LHCN-M2 (cell line): ENCODE measurements at regions not wholly inside any gene's neighbourhood (a gene's known extent, or its start where the extent isn't known, plus 50 kb on each side); places are given as distances from the start of the nearest gene placed in this dataset.

ENCODE experiments used
- DNase-seq: peaks from one replicate; pipeline ENCODE4 v3.0.0-alpha.2; 2012; ENCODE audit warnings: low read depth

DNA sequence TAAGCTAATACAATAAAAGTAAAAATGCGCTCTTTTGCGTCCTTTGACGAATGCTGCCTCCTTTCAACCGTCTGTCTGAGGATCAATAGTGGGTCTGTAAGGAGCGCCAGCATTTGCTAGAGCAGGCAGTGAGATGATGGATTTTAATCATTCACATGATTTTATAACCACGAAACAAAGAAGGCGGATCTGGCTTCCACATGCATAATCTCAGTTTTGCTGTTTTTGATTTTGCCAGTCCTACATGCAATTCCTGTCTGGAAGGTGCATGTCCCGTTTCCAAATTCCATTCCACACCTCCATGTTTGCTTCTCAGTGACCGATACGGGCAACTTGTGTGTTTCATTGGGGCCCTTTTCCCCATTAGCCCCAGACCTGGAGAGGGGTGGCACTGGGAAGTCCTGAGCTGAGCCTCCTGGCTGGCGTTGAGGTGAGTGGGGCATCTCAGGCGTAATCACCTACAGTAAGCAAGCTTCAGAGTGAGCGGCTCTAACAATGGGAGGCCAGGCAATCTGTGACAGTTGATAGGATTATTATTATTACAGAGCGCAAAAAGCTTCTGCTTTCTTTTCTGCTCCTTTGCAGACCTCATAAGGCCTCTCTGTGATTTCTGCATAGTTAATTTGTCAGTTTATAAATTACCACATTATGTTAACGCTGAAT is 405.4 kb downstream of the ZSWIM6 start:
- DNase-seq = no peak

DNA sequence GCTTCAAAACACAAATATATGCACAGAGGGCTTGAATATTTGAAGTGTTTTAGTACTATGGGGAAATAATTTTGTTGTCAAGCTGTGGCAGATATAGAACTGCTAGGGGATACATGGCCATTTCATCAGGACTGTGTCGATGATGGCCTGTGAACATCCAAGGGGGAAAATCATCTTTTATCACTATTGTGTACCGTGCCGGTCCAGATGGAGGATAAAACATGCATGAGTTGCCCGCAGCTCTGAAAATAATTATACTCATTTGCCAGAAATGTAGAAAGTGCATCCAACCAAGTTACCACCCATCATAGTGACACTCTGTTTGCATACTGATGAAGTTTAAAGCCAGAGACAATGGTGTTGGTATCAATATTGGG is 405.9 kb downstream of the ZSWIM6 start:
- DNase-seq = no peak

DNA sequence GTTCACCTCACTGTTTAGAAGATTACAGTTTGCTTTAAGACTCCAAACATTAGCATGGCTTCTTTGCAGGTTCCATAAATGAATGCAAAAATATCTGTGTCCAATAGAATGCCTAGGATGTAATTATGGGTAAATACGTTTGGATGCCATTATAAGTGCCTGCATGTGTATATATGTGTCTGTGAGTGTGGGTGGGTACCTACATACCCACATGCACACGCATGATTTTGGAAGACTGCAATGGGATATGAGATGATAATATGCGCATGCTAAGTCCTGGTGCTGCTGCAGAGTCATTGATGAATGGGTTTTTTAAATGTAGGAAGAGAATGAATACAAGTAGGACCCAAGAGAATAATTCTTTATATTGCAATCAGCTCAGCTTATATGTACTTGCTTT is 406.4 kb downstream of the ZSWIM6 start:
- DNase-seq = no peak

DNA sequence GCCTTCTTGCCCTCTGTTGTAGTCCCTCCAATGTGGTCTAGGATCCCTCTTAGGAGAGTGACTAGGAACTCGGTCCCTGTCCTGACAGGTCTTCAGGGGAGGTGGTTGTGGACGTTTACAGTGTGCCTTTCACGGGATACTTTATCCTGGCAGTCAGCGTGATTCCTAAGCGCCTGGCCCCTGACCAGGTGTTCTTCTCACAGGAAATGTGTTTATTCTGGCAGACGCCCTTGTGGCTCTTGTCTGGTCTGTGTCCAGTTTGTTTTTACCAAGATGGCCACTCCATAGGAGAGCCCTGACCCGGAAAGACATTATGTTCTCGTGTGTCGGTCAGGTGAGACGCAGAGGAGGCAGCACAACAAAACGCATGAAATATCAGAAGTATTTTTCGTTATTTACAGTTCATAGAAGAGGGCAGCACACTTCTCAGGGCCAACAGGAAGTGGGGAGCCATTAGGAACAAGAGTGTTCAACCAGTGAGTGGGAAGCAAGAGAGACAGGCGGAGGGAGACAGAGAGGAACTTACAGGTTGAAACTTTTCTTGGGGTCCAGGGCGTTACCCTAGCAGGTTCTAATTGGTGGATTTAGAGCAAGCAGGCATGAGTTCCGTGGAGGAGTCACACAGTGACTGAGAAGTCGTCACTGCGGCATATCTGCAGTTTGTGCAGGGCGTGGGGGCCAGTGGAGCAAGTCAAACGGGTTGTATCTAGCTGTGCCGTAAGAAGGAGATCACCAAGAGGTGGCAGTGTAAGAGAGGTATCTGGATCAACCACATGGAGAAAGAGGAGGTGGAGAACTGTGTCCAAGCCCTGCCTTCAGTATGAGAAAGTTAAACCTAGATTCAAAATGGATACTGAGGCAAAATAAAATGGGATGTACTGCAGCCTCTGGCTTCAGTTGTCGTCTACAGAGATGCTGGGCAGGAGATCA is 412.9 kb downstream of the ZSWIM6 start:
- no peak for DNase-seq

DNA sequence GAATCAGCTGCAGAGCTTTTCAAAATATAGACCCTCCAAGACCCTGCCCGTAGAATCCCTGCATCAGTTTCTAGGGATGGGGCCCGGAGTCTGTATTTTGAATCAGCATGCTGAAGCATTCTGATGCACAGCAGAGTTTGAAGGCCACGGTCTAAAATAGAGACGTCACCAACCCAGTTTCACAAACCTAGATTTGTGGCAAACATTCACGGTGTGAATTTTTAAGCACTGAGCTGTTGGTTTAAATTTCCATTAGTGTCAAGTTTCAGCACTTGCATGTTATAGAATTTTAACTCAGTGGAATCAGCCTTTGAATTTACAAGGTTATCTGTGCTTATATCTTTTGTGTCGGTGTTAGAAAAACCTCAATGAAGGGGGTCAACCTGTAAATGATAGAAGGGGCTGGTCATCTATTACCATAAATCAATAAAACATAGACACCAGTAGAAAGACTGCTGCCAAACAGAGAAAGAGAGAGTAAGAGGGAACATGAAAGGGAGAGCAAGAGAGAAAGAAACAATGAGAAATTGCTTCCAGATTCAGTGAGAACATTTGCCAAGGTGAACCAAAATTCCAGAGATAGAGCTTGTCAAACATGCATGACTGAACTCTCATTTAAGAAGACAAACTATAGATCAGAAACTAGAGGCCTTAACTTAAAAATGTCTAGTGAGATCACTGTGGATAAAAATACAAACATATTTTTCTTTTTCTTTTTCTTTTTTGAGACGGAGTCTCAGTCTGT is 414.9 kb downstream of the ZSWIM6 start:
- no peak for DNase-seq

DNA sequence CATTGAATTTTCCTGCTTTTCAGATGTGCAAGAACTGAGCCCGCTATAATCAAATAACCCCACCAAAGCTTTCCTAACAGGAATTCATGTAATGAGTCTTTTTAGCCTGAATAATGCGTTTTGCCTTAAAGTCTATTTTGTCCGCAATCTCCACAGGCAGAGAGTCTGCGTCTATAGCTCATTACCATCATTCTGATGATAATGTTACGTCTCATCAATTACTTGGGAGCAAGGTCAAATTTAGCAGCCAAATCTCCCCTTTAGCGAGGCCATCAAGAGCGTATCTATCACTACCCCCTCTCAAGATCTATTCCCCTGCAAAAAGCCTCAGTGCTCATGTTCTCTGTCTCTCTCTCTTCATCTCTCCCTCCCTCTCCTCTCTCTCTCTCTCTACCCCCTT is 416.1 kb downstream of the ZSWIM6 start:
- no peak for DNase-seq

DNA sequence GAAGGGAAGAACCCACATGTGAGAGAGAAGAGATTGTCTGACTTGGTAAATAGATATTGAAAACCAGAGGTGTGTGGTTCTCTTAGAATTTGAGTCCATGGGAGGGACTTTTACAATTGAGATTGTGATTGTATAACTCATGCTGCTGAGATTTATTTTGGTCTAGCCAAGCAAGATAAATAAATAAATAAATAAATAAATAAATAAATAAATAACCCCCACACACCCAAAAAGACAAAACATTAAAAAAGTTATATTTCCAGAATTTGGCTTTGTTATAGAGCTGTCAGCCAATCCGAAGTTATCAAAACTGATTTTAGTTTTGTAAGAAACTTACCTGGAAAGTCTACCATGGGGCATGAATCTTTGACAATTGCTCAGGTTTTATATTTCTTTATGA is 416.6 kb downstream of the ZSWIM6 start:
- no peak for DNase-seq

DNA sequence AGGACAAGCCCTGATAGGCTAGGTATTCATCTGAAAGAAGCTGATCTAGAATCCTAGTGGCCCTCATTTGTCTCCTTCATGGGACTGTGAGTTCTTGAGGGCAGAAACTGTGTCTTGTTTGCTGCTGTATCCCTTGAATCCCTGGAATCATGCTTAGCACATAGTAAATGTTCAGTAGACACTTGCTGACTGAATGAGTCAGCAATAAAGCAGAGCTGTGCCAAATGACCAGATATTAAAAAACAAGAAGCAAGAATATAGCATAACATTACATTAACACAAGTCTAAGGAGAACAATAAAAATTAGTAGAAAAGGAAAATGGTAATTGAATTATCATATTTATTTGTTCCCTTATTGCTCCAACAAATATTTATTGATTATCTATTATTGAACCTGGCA is 420.5 kb downstream of the ZSWIM6 start:
- no peak for DNase-seq

DNA sequence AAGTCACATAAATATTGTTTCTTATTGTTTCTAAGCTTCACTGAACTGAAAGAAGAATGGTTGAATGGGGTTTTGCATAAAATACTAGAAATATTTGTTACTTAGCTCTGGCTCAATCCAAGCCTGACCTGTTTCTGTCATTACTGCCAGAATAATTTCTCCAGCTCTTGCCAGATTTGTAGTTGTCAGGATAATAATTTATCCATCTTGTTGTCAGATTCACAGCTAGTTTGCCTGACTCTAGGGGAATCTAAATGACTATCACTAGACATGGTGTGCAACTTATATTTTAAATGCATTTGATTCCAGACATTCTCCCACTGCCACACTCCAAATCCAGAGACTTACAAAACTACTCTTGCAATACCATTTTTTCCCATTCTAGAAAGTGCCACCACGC is 422.7 kb downstream of the ZSWIM6 start:
- no peak for DNase-seq

DNA sequence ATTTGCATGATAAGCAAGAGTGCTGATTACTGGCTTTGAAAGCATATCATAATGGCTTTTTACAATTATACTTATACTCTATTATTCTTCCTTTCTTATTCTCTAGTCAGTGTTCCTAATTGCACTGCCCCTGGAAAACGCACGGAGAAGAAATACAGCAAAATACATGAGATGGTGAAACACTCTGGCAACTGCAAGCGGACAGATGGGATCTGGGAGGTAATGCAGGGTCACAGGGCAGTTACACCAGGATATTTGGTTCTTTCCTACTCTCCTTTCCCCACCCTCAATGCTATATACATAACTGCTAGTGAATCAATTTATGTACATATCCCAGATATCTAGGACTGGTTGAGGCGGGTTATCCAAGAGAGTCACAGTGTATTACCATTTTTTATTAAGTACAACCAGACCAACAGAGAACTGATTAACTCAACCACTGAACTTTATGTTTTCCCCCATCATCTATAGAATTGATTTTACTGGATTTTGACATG is 423.7 kb downstream of the ZSWIM6 start:
- no peak for DNase-seq

DNA sequence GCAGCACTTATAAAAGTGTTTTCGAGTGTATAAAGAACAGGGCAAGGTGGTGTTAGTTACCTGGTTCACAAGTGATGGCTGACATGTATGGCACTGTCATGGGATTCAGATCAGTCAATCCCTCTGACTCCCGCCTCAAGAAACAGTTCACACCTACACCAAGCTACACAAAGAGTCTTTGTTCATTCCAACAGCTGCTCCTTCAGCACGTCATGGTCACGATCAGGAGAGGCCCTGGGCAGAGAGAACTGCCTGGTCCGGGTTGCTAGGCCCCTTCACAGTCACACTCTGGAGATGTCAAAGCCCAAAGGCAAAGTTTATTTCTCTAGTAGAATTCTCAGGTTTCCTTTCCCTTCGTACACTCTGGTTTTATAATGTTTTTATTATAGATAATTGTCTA is 426.7 kb downstream of the ZSWIM6 start:
- DNase-seq = no peak

DNA sequence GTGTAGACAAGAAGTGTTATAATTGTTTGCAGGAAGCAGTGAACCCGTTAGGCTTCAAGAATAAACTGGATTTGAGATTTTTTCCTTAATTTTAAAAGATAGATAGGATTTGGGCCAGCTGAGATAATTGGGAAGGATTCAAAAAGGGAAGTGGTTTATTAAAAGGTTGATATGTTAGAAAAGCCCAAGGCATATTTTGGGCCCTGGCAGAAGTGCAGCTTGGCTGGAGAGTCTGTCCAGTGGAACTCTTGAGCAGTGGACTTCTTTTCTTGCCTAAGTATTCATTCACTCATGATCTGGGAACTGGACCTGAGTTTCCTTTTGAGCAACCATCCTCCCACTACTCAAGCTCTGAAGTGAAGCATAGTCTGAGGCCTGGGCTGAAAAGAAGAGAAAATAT is 433.4 kb downstream of the ZSWIM6 start:
- no peak for DNase-seq

DNA sequence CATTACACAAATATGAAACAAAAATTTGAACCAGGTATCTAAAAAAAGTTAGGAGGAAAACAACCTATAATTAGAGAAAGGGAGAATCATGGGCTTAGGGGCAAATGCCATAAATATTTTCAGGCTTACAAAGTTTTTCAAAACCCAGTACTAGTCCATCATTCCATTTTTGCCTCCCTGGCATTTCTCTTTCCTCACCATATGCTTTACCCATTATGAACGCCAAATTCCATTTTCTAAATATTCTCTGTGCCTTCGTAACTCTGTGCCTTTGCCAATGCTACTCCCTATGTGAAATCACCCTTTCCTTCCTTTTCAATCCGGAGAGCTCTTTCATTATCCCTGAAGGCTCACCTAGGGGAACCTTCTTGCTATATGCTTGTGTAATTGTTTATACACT is 434.1 kb downstream of the ZSWIM6 start:
- DNase-seq = no peak

DNA sequence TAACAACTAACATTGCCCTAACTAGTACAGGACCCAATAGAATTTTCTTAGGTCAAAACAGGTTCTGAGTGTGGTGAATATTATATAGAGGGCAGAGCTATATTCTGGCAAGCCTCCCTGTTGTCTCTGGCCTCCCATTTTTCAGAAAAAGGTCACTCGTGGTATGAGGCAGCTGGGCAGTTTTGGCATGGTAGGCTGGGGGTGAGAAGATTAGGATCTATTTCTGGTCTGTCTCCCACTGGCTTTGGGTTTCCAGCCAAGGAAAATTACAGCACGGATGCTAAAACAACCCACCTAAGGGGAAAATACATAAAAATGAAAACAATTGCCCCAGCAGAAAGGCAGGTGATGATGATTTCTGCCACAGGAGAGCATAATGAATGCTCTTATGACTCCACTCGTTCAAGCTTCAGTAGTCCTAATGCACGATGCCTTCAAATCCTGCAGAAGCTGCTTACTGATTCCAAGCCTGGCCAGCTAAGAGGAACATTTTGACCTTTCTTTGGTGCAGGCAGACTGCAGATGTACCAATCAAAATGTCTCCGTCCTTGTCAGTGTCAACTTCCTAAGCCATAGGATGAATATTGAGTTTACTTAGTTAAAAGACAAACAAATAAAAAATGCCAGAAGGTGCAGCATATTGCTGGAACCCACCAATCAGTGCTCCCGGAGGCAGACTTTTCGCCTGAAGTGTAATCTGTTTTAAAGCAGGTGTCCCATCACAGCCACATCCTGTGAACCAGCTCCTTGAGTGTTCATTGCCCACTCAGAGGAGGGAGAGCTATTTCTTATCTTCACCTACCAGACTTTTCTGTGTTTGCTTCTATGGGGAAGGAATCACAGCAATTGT is 435.4 kb downstream of the ZSWIM6 start:
- no peak for DNase-seq

DNA sequence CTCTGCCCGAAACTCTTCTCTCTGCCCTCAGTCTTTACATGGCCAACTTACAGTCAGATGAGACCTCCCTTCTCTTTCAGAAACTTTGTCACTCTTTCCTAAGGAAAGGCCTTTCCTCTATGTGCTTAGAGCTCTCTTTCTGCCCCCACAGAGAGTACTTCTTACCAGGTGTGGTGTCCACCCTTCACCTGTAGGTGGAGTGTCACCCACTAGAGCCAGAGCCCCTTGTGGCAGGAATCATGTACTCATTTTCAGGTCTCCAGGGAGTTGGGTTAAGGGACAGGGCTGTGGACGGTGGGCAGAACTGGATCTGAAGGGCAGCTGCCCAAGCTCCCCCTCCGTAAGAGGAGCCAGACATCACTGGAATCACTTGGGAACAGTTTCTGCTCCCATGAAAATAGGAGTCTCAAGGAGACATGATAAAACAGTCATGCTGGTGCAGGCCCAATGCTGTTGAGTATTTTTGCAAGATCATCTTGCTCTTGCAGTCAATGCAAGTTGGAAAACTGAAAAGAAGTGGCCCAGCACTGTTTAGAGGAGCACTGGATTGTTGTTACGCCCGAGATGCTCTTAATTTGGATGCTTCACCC is 436.7 kb downstream of the ZSWIM6 start:
- DNase-seq = peak; percentile 36

DNA sequence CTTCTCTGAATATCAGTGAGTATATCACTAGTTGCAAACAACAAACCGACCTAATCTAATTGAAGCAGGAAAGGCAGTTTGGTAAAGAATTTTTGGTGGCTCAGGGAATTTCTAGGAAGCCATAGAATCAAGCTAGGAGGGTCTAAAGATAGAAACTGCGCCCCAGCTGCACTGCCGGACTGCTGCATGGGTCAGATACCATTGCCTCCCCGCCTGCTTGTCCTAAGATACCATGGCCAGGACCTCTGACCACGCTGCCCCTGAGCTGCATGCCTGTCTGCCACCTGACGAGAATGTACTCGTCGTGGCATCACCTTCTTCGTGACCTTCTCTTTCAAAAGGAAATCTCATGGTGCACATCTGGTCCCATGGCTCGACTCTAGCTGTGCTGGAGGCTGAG is 439.0 kb downstream of the ZSWIM6 start:
- no peak for DNase-seq

DNA sequence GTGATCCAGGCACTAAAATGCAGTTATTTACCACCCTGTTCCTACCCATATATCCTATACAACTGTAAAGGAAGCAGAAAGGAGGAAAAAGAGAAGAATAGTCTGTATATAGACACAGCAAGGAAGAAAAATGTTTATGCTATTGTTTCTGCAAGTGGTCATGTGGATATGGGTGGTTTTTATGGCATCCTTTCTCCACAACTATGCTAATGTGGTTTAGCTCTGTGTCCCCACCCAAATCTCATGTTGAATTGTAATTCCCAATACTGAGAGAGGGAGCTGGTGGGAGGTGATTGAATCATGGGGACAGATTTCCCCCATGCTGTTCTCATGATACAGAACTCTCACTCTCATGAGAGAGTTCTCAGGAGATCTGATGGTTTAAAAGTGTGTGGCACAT is 439.8 kb downstream of the ZSWIM6 start:
- no peak for DNase-seq

DNA sequence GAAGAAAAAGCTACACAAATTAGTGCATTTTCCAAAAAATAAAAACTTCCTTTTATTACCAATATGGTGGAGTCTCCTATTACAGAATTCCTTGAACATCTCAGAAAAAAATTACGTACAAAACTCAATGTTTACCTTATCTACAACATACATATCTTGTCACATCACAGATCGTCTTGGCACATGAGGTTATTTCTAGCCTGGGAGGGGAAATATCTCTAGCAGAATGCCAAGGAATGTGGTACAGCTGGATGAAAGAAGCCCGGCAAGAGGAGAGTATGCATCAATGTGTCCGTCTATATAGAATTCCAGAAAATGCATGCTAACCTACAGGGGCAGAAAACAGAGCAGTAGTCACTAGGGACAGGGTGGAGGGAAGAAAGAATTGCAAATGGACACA is 443.8 kb downstream of the ZSWIM6 start:
- no peak for DNase-seq

DNA sequence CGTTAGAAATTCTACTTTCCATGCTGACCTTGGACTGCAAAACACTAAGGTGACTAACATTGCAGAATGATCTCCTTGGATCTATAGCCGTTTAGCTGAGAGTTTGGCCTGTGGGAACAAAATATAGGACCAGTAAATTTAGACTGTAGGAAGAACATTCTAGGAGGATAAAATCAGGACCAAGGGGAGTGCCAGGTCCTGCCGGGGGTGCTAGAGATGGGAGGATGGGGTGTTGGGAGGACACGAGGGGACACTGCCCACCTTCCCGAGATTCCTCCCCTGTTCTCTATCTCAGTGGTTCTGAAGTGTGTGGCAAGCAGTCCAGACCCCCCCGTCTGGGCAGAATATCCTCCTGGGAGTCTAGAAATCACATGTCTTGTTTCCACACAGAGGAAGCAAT is 445.2 kb downstream of the ZSWIM6 start:
- no peak for DNase-seq

DNA sequence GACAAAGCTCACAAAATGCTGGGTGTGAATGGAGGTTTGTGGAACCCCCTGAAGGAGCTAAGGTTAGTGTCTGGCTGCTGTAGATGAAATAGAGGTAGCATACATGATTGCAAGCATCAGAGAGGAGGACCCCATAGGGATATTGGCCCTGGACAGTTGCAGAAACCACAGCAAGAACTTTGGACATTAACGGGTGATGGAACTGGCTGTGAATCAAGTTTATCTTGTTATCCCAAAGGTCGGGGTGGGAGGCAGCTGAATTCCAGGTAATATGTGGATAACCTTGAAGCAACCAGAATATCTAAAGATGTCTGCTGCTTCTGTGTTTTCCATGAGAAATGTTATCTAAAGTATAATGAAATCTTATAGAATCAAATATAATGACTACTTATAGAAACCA is 447.7 kb downstream of the ZSWIM6 start:
- no peak for DNase-seq

DNA sequence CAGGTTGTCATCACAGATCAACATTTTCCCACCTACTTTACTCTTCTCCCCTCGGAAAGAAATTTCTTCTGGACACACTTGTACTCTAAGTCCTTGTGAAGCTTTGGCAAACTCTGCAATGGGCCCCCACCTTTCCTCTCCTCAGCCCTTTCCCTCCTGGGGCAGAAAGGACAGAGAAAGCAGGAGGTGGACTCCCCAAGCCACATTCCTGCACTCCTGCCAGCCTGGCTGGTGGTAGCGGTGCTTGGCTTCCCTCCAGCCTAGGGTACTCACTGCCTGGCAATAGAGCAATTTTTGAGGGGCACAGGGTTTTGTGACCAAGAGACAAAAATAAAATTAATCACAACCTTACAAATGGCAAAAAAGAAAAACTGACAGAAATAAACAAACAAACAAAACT is 451.4 kb downstream of the ZSWIM6 start:
- DNase-seq = no peak
